HG02610 (cell line): ENCODE measurements at regions not wholly inside any gene's neighbourhood (a gene's known extent, or its start where the extent isn't known, plus 50 kb on each side); places are given as distances from the start of the nearest gene placed in this dataset.

Experiments
- ATAC-seq: cut with Tn5 transposase; IDR thresholded peaks from one replicate; pipeline ENCODE4 v1.9.1; 2021; ENCODE audit warnings: mild to moderate bottlenecking, moderate library complexity; ENCODE audit not compliant: unreplicated experiment

DNA sequence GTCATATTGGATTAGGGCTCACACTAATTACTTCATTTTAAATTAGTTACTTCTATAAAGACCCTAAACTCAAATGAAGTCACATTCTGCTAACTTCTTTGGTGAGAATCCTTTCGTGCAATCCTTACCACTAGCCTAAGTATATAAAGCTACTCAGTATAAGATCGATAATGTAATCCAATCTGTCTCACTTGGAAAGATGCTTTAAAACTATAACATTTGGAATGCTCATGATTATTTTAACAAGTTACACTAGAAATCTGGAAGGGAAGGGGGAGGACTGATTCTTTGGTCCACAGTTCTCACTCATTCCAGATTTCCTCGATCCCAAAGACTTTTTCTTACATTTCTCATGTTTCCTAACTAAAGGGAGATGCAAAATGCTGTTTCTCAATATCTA lies 336.4 kb upstream of the SLIT2 start:
- no peak for ATAC-seq

GRCh38 chr4:19913650-19914049 lies 338.1 kb upstream of the SLIT2 start:
- no peak for ATAC-seq

DNA sequence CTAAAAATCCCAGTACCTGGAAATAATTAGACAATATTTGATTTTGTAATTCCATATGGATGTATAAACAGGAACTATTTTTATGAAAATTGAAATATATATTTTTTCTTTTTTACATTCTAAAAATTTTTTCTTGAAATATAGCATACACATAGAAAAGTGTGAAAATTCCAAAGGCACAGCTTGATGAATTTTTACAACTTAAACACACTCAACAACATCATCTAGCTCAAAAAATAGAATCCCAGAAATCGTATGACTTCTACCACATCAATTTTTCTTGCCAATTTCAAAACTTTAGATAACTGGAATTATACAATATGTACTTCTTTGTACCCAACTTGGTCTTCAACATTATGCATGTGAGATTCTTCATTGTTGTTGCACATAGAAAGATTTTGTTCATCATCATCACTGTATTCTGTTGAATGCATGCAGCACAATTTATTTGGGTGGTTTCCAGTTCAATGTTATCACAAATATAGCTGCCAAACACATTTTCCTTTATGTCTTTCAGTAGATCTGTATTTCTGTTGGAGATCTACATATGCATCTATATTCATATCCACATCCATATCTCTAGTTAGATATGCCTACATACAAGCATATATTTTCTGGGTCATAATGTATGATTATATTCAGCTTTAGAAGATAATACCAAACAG lies 340.7 kb upstream of the SLIT2 start:
- ATAC-seq: no peak

DNA sequence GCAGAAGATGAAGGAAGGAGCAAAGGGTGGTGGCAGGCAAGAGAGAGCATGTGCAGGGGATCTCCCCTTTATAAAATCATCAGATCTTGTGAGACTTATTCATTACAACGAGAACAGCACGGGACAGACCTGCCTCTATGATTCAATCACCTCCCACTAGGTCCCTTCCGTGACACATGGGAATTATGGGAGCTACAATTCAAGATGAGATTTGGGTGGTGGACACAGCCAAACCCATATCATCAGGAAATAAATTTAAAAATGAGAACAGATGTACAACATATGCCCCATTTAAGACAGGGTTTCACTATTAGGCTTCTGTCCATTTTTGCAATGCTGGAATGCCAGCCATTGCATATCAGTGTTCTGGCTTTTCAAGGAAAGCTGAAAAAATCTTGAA lies 346.7 kb upstream of the SLIT2 start:
- no peak for ATAC-seq

GRCh38 chr4:19888587-19888986 lies 363.1 kb upstream of the SLIT2 start:
- no peak for ATAC-seq

DNA sequence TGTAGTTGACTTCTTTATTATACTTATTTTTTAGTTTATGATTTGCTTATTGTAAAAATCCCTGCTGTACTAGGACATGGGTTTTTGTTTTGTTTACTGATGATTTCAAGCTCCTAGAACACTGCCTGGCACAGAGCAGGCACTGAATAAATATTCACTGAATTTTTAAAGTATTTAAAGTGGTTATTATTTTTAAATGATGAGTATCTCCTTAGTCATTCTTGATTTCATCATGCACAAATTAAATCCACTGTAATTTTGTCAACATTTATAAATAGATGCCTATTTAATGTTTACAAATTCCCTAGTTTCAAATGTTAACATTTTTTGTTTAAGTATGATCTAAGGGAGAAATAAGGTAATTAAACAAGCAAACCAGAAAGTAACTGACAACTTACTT lies 367.9 kb upstream of the SLIT2 start:
- no peak for ATAC-seq

- no peak for ATAC-seq
Measured at GRCh38 chr4:19880206-19880605, 371.5 kb upstream of the SLIT2 start.

GRCh38 chr4:19879330-19879729 lies 372.4 kb upstream of the SLIT2 start:
- no peak for ATAC-seq

DNA sequence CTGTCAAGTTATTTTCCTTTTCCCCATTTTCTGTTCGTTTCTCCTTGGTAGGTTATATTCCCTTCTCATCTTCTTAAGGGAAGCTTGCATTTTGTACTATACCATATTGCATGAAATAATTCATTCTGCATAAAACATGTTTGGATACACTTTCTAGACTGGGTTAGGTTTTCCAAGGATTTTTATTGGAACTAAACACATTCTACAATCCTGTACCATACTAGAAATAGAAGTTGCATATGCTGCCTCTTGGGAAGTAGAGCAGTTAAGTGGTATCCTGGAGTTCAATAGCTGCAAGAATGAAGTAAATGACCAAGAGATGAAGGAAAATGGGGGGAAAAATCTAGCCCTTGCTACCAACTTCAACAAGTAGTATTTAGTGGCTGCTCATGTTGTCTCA lies 393.7 kb upstream of the SLIT2 start:
- ATAC-seq: no peak

- ATAC-seq: no peak
Measured at GRCh38 chr4:19857380-19857779, 394.3 kb upstream of the SLIT2 start.

DNA sequence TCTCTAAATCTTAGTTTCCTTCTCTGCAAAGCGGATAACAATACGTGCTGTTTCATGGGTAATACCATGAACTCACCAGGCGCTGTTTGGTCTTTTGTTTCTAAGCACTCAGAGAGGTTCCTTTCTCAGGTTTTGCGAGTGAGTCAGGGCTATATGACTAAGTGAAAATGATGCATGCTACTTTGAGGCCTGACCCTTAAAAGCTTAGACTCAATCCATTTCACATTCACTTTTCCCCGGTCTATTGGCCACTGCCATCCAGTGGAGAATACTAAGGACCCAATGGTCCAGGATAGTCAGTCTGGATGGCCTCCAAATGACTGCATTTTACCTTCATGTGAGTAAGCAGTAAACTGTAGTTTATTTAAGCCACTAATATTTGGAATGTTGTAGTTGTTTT lies 400.8 kb upstream of the SLIT2 start:
- ATAC-seq: no peak

DNA sequence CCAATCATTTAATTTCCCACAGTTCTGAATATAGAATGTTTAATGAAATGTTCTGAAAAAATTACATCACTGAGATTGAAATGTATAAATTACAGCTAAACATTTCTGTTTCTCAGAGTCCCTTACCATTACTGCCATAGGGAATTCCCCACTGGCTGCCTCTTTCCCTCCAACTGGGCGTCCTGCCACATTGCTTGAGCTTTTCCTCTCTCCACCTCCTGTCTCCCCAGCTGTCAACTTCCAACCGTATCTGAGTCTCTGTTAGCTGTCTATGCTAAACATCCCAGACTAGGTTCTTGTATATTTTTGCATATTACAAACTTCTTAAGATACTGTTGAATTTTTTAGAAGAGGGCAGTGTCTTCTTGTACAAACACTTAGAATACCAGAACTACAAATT lies 407.3 kb upstream of the SLIT2 start:
- ATAC-seq: no peak

DNA sequence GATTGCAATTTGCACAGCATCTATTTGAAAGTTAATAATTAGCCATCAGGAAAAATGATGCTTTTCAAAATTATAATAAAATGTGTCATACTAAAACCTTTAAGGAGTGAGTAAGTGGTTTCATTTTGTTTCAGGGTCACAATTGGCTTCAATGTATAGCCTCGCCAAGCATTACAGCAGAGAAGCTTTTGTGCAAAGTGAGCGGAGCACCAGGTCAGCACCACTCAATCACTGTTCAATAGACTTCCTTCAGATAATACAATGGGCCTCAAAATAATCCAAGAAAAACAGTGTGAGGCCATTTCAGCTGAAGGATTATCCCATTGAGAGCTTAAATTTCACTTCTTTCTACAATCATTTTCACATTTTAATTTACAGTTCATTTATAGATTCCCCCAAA lies 409.2 kb upstream of the SLIT2 start:
- no peak for ATAC-seq

- no peak for ATAC-seq
Measured at GRCh38 chr4:19838858-19839257, 412.8 kb upstream of the SLIT2 start.

DNA sequence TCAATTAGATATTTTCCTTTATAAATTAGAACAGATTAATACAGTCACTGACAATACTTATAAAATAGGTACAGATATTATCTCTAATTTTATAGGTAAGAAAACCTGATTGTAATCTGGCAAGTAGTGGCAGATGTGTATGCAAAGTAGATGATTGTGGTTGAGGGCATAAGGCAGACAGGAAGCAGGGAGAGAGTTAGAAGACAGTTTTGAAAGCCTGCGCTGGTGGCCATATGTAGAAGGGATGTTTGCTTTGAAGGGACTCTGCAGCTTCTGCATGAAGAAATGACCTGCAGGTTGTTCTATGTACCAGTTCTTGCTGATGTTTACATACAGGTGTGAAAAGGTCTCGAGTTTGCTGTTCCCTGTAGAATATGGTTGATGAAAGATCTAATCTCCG lies 416.3 kb upstream of the SLIT2 start:
- no peak for ATAC-seq

DNA sequence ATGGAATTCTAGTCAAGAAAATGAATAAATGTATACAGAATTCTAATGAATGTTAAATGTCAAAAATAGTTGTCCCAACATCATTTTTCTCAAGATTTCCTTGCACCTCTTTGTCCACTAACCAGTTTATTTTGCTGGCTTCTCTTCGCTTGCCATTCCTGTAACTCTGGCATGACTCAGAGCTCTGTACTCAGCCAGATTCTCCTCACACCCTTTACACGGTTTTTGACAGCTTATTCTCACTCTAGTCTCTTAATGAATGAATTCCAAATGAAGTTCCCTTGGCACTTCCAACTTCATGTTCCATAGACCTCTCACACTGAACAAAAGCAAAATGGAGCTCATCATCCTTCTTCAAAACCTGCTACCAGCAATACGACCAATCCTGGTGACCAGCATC lies 419.3 kb upstream of the SLIT2 start:
- no peak for ATAC-seq

DNA sequence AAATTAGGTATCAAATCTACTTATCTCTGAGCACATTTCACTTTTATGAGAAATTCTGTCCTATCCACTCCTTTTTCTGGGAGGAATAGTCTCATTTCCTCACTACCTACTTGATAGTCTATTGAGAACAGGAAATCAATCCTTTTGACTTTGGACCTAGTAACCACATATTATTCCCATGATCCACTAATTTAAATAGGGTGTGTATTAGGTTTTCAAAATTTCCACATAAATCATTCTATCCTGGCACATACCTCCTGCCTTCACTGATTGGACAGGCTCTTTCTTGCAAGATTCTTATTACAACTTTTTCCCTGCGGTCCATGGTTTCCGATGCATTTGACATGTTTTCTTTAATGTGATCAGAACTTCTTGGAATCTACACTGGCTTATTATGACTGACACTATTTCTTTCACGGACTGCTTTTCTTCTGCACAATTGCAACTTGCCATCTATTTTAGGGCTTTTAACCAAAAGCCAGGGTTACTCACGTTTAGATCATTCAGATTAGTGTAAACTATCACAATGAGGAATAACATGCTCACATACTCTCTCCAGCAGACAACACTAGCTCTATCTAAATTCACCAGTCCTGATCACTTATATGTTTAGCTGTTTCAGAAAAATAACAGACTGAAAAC lies 419.9 kb upstream of the SLIT2 start:
- no peak for ATAC-seq

DNA sequence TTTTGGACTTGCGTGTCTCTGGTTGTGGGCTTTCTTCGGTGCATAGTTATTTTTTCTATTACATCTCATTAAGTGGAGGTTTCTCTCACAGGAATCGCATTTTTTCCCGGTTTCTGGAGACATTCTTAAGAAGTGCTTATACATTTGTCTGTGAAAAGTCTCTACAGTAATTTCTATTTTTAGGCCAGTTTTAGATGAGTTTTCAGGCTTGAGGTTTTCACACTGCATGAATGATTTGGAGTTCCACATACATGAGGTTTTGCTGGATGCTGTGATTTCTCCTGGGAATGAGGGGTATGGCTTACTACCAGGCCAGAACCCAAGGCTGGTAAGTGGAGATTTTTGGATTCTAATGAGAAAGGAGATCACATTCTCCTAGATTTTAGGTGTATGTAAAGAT lies 422.6 kb upstream of the SLIT2 start:
- no peak for ATAC-seq

DNA sequence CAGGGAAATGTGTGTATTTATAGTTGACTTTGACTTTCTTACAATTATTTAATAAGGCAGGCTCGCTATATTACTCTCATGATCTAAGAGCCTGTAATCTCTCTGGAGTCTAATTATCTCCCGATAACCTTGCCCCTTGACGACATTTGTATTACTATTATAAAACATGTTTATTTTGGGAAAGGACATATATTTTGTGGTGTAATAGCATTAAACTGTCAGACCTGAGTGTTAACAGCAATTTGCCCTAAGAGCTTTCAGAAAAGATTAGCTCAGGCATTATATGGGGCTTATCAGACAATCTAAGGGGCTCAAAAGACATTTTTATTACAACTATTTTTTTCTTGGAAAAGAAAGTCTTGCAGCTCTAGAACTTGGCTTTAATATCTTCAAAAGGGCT lies 427.9 kb upstream of the SLIT2 start:
- no peak for ATAC-seq

DNA sequence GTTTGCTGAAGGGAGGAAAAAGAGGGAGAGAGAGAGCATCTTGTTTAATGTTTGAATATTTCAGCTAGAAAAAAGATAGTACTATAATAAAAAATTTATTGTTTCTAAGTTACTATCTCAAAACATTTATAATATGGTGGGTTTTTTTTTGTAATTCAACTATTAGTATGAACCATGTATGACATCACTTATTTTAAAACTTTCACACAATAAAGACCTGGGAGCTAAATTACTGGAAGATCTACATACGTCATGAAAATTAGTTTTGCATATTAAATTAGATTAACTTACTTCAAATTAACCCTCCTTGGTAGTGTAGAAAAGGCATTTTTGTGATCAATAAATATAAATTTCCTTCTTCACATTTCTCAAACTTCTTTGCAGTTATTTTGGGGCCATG lies 432.0 kb upstream of the SLIT2 start:
- no peak for ATAC-seq

DNA sequence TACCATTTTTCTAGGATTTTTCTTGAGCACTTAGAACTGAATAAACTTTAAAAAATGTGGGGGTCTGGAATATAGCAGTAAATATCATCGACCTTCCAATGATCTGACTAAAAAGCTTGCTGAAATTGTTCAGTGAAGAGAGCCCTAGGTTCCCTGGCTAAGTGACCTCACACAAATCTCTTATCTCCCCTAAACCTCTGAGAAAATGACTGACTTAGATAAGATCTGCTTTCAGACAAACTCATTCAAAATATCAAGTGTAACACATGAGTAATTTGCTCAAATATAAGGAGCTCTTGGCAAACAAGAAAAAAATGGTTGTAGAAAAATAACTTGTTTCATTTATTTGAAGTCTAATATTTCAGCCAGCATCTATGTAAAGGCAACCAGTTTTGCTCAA lies 441.7 kb upstream of the SLIT2 start:
- no peak for ATAC-seq

GRCh38 chr4:19807505-19807904 lies 444.2 kb upstream of the SLIT2 start:
- no peak for ATAC-seq

GRCh38 chr4:19806865-19807264 lies 444.8 kb upstream of the SLIT2 start:
- ATAC-seq: no peak
